ENCODE measurements at regions not wholly inside any gene's neighbourhood (a gene's known extent, or its start where the extent isn't known, plus 50 kb on each side); places are given as distances from the start of the nearest gene placed in this dataset.

- TF ChIP-seq CTCF (conservative IDR thresholded peaks at IDR 0.05; ENCODE audit: low read length) = no peak
- no peak for TF ChIP-seq EZH2phosphoT487 (IDR thresholded peaks at IDR 0.05; ENCODE audit: borderline replicate concordance, low read depth, low read length)
These were observed 107.4 kb upstream of the SLC7A1 start for GRCh38 chr13:29702912-29703351.

Data from OCI-LY7 (cell line).